ENCODE measurements at regions not wholly inside any gene's neighbourhood (a gene's known extent, or its start where the extent isn't known, plus 50 kb on each side); places are given as distances from the start of the nearest gene placed in this dataset.

DNA sequence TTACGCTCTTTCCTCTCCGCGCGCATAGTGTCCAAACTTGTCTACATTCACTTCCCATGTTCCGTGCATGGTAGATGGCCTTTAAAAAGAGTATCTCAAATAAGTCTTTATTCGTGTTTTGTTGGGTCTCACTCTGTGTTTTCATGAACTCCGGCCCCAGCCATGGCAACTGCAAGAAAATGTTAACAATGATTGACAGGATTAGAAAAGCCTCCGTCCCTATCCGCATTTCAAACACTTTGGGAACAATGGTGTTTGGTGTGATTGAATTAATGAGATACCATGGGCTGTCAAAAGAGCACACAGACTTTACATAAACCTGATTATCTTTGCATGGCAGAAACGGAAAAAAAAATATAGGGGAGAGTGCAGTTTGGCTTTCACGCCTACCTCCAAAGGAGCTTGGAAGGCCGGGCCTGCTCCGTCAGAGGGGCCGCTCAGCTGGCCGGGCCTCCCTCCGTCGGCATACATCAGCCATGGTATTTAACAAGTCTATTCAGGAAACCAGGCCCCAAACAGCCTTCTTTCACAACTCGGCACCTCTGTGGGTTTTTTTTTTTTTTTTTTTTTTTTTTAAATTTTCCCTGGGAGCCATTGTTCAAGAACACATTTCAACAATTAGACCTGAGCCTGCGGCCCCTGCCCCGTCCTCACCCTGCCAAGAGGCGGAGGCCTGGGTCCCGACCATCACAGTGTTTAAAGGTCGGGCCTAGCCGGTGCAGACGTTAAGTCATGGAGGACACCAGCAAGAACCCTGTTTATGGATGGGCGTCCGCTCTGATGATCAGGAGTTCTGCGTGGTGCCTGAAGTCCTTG lies 323.8 kb upstream of the IRX4 start:
- in situ Hi-C loops (cut with HindIII; ENCODE audit: low pct_unique_long_range_greater_than_20kb, low sequenced_read_pairs): no loop called here
- DNase-seq (ENCODE audit: low read depth): no peak

DNA sequence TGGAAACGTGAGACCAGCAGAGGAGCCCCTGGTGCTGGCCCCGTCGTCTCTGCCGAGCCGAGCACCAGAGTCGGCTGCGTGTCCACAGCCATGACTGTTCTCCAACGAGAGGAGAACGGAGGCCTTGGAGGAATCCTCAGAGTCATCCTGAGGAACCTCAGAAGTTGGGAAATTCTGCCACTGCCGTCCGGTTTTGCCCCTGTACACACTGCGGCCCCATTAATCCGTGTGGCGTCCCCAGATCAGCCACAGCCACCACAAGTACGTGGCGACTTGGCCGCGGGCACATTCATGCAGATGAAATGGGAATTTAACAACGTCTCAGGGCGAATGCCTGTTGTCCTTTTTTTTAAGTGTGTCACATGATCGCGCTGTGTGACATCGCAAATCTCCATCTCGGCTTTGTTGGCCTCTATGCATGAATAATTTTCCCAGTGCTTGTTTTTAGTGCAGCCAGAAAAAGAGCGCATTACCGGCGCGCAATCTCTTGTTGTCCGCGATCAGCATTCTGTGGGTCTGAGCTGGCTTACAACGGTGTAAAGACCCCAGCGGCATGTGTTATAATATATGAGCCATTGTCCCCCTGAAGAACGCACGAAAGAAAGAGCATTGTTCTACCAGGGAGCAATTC lies 323.0 kb upstream of the IRX4 start:
- in situ Hi-C loops (cut with HindIII; ENCODE audit: low pct_unique_long_range_greater_than_20kb, low sequenced_read_pairs): no loop called here
- no peak for DNase-seq (ENCODE audit: low read depth)

DNA sequence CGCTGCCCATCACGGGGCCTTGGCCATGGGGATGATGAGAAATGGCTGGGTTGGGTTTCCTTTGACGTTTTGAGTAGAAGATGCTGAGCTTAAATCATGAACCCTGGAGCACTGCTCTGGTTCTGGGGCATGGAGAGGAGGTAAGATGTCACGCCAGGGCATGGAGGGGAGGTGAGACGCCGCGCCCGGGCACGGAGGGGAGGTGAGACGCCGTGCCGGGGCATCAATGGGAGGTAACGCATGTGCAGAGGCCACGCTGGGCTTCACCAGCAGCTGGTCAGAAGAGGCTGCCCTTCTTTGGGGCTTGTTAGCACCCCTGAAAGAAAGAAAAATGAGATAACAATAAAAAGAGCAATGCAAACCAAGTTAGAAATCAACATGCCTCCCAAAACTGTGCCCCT lies 322.5 kb upstream of the IRX4 start:
- in situ Hi-C loops (cut with HindIII; ENCODE audit: low pct_unique_long_range_greater_than_20kb, low sequenced_read_pairs): no loop called here
- DNase-seq (ENCODE audit: low read depth): no peak

DNA sequence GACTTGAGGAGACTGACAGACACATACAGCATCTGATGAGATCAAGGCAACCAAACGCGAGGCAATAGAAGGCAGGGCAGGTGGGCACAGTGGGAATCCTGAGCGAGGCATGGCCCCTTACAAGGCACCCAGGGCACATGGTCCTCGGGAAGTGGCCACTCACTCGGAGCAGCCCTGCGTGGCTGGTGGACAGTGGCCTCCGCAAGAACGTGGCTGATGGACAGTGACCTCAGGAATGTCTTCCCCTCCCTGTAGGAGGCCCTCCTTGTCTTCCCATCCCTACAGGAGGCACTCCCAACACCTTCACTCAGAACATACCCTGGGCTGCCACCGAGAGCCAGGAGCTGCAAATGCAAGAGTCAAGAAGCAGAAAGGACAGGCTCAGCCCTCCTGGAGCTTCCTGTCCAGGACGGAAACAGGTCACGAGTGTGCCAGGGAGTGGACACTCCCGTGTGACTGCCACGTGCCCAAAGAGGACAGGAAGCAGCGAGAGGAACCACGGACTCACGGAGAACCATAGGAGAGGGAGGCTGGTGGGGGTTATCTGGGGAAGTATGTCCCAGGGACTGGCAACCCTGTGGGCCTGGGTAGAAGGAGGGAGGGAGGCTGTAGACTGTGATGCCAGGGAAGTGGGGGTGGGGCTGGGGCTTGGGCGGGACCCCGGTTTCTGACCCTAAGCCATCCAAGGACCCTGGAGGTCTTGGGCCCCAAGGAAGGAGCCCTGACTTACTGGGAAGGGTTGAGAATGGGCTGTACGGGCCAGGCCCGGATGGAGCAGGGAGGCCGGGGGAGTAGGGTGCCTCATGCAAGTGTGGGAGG lies 321.9 kb upstream of the IRX4 start:
- DNase-seq (ENCODE audit: low read depth): no peak
- in situ Hi-C loops (cut with HindIII; ENCODE audit: low pct_unique_long_range_greater_than_20kb, low sequenced_read_pairs): no loop called here

DNA sequence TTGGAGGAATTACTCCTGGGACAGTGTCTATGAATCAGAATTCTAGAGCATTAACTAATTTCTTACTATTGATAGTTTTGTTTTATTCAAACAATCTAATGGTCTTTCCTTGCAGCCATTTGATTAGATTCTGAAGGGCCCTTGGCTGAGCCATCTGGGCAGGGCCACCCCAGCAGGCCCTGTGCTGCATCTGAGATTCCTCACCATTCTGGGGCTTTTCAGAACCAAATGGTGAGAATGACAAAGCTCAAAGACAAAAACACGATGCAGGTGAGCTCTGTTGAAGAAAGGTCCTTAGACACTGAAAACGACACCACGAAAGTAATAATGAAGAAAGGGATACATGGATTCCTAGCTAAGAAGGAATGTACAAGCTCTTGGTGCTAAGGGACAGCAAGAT lies 321.0 kb upstream of the IRX4 start:
- DNase-seq (ENCODE audit: low read depth): no peak
- in situ Hi-C loops (cut with HindIII; ENCODE audit: low pct_unique_long_range_greater_than_20kb, low sequenced_read_pairs): no loop called here

DNA sequence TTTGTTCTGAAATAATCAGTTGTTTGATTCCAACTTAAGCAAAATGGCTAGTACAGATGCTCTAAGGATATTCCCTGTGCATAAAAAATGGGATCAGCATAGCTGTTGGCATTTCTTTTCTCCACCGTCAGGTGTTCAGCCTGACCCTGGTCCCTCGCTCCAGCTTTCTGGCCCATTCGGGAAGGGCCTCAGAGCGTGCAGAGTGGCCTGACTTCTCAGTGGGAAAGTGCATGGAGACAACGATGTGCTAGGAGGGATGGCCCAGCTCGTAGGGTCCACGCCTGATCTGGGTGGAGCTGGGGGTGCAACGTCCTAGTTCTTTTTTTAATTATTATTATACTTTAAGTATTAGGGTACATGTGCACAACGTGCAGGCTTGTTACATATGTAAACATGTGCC lies 319.1 kb upstream of the IRX4 start:
- DNase-seq (ENCODE audit: low read depth): no peak
- in situ Hi-C loops (cut with HindIII; ENCODE audit: low pct_unique_long_range_greater_than_20kb, low sequenced_read_pairs): no loop called here

DNA sequence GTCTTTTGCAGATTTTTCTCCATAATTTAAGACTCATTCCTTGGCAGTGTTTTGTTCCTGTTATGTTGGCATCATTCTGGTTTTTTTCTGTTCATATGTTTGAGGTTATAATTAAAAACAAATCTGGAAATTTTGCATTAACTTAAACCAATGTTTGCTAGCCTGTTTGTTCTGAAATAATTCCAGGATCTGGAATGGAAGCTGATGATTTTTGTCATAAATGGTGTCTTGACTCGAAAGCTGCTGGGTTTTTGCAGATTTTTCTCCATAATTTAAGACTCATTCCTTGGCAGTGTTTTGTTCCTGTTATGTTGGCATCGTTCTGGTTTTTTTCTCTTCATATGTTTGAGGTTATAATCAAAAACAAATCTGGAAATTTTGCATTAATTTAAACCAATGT lies 318.7 kb upstream of the IRX4 start:
- no peak for DNase-seq (ENCODE audit: low read depth)
- in situ Hi-C loops (cut with HindIII; ENCODE audit: low pct_unique_long_range_greater_than_20kb, low sequenced_read_pairs): no loop called here

DNA sequence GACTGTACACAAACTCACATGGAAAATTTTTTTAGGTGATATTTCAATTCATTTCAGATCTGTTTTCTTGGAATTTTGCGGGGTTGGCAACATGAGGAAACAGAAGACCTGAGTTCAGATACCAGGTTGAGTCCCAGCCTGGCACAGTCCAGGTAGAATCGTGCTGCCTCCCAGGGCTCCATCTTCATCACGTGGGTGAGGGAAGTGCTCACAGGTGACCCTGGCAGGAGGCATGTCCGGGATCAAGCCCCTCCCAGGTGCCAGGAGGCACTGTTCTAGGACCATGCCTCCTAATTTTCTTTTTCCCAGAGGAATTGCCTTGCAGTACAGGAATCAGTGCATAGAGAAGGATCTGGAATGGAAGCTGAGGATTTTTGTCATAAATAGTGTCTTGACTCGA lies 318.3 kb upstream of the IRX4 start:
- no peak for DNase-seq (ENCODE audit: low read depth)
- in situ Hi-C loops (cut with HindIII; ENCODE audit: low pct_unique_long_range_greater_than_20kb, low sequenced_read_pairs): no loop called here

DNA sequence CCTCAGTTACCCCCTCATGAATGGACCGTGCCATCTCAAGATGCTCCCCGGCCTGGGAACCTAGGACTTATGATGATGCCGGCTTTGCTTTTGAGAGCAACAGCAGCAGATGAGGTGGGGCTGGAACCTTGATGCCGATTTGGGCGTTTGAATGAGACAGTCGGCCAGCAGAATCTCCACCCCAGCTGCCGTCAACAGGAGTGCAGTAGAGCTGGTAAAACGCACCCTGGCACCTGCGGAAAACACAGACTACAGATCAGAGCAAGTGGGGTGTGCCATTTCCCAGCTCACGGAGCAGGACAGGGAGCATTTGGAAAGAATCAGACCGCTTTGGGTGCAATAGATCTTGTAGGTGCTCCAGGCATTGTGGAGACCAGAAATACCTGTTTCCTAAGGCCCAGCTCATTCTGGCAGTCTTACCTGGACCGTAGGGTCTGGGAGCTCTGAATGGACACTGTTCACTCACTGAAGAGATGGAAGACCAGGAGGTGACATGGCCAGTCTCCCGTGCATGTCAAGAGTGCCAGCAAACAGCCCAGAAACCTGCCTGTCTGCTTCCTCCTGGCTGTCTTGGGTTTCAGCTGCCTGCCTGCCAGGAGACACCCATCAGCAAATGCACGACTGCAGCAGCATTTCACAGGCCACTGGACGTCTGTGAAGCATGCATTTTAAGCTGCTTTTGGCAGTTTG lies 317.7 kb upstream of the IRX4 start:
- in situ Hi-C loops (cut with HindIII; ENCODE audit: low pct_unique_long_range_greater_than_20kb, low sequenced_read_pairs): no loop called here
- DNase-seq (ENCODE audit: low read depth): no peak

DNA sequence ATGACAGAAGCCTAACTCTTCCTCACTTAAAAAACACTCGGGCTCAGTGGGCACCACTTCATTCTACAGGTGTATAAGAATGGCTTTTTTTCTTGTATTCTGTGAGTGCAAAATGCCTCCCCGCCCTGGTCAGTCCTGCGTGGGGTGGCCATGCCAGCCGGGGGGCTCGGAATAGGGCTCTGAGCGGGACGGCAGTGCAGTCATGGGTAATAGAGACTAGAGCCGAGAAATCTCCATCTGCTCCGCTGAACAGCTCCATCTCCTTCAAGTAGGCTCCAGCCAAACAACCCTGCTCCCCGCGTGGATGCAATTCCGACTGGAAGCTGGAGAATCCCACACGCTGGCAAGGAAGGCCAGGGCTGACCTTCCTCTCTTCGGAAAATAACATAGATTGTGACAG lies 317.0 kb upstream of the IRX4 start:
- in situ Hi-C loops (cut with HindIII; ENCODE audit: low pct_unique_long_range_greater_than_20kb, low sequenced_read_pairs): no loop called here

DNA sequence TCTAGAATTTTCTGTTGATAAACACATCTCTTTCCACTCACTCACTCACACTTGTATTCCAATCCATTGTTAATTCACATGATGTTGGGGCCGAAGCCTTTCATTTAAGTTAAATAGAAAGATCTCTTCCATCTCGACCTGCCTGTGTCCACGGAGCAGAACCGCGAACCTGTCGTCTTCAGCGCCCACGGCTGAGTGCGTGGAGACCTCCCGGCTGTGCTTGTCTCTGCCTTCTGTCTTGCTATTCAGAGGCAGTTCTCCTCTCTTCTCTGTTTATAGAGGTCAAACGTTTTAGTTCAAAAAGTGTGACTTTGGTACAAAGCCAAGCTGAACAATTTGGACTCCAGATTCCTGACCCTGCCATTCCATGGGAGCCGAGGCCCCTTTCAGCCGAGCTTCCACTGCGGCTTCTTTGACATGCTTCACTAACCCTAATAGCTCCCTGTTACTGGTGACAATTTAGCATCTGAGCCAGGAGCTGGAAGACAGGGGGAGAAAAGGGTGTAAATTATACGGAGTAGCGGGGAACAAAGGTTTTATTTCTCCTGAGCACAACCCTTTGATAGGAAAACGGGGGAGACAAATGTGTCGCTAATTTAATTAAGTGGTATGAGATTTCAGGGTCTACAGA lies 314.4 kb upstream of the IRX4 start:
- in situ Hi-C loops (cut with HindIII; ENCODE audit: low pct_unique_long_range_greater_than_20kb, low sequenced_read_pairs): no loop called here

More for the DNA sequence above, 317.0 kb upstream of the IRX4 start:
- DNase-seq (ENCODE audit: low read depth): no peak

DNA sequence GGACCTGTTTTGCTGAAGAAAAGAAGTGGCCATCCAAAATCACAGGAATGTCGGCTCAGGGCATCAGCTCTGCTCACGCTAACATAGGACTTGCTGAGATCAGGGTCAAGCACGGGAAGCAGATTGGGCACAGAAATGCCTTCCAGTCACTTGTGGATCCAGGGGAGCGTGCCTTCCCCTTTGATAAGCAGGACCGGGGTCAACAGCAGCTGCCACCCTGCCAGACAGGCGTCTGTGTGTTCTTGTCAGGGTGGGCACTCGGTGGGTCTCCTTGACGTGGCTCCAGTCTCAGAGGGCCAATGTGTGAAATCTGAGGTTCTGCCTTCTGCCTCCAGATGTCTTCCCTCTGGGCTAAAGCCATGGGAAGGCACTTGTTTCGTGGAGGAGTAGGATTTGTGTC lies 313.7 kb upstream of the IRX4 start:
- DNase-seq (ENCODE audit: low read depth): no peak
- in situ Hi-C loops (cut with HindIII; ENCODE audit: low pct_unique_long_range_greater_than_20kb, low sequenced_read_pairs): no loop called here

More for the DNA sequence above, 314.4 kb upstream of the IRX4 start:
- no peak for DNase-seq (ENCODE audit: low read depth)

DNA sequence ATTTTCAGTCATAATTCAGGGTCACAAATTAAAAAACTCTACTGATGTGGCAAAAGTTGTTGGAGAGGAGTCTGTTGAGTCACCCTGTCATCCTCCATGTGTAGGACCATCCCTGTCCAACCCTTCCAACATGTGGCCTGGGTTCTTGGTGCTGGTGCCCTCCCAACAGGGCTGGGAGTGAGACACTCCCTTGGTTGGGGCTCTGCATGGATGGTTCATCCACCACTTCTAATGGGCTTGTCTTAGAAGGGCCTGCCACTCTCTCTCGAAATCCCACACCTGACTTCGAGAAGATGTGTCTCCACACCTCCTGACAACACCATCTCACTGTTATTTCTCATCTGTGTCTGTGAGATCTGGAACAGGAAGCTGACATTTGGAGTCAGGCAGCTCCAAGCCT lies 312.2 kb upstream of the IRX4 start:
- DNase-seq (ENCODE audit: low read depth): no peak
- in situ Hi-C loops (cut with HindIII; ENCODE audit: low pct_unique_long_range_greater_than_20kb, low sequenced_read_pairs): no loop called here

DNA sequence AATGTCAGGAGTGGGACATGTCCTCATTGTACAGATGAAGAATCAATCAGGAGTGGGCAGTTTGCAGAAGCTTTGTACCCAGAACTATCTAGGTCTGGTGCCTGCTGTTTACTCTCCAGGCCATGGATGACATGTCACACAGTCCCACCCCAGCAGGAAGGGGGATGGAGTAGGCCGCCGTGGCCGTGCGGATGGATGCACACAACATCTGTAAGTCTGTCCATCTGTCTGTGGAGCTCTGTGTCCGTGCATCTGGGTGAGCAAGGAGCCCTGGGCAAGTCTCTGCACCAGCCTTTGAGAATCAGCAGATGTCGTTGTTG lies 311.5 kb upstream of the IRX4 start:
- DNase-seq (ENCODE audit: low read depth): no peak
- in situ Hi-C loops (cut with HindIII; ENCODE audit: low pct_unique_long_range_greater_than_20kb, low sequenced_read_pairs): no loop called here

DNA sequence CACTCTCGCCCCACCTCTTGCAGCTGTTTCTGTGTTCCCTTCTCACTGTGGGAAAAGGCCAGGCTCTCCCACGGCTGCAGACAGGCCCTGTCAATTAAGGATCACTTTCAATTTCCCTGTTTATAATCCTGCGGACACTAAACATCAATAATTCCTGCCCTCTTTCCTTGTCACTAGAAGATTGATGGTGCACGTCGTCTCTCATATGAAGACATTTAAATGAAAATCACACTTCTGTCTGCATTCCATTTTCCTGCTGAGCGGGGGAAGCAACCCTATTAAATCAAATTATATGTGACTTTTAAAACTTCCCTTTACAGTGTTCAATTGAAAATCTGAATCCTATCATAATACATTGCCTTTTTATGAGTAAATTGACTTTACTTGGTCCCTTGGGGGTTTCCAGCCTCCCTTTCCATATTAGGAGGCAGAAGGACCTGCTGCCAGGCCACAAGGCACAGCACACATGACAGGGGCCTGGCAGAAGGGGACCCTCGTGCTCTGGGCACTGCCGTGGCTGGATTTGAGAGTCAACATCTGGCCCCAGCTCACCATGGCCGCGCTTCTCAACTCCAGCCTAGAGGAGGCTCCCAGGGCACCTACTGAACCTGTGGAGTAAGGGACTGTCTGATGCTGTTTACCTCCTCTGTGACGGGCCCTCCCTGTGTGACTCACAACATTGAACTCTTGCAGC lies 311.0 kb upstream of the IRX4 start:
- no peak for DNase-seq (ENCODE audit: low read depth)
- in situ Hi-C loops (cut with HindIII; ENCODE audit: low pct_unique_long_range_greater_than_20kb, low sequenced_read_pairs): no loop called here

DNA sequence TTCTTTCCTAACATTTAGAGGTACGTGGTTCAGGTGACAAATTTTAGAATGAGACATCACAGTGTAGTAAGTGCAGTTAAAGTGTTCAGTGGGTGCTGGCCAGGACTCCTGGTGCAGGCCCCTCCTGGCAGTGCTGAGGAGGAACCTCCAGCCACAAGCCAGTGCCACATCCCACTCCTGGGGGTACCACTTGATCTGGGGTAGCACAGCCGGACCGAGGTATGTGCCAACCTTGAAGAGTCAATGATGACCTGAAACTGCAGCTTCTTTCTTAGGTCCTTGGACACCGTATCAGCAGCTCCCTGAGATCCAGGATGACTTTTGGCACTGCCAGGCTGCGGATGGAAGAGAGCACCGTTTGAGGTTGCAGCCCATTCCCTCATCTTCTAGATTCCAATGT lies 310.4 kb upstream of the IRX4 start:
- DNase-seq (ENCODE audit: low read depth): no peak
- in situ Hi-C loops (cut with HindIII; ENCODE audit: low pct_unique_long_range_greater_than_20kb, low sequenced_read_pairs): no loop called here

DNA sequence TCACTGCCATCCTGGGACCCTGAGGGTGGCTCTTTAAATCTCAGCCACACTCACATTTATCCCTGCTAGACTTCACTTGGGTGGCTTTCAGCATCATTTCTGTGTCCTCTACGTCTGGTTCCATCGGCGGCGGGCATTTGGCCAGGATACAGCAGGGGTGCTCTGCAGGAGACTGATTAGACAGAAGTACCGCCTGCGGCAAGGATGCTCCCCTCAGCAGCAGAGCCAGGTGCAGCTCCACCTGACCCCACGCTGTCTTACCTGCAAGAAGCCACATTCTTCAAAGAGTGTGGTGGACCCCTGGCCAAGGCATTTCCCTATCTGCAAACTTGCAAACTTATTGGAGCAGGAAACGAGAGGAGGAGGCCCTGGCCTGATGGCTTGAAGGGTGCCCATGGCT lies 309.8 kb upstream of the IRX4 start:
- DNase-seq (ENCODE audit: low read depth): no peak
- in situ Hi-C loops (cut with HindIII; ENCODE audit: low pct_unique_long_range_greater_than_20kb, low sequenced_read_pairs): no loop called here

DNA sequence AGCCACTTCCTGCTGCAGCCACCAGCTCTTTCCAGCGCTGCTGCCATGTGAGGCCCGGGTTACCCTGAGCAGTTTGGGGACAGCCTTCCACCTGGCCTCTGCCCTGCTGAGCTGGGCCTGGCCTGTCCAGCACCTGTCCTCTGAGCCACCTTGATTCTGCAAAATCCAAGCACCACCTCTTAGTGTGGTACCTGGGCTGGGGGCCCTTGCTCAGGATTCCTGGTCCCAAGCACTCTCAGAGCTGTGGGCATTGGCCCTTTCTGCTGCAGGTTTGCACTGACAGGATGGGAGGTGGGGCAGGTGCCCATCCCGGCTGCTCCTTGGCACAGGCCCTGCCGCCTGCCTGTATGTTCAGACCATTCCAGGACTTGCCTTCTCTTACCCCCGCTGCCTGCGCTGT lies 309.2 kb upstream of the IRX4 start:
- in situ Hi-C loops (cut with HindIII; ENCODE audit: low pct_unique_long_range_greater_than_20kb, low sequenced_read_pairs): no loop called here
- DNase-seq (ENCODE audit: low read depth): no peak
